Loucy (cell line): ENCODE measurements at regions not wholly inside any gene's neighbourhood (a gene's known extent, or its start where the extent isn't known, plus 50 kb on each side); places are given as distances from the start of the nearest gene placed in this dataset.

Source experiments
- H2AFZ ChIP-seq: fragments of 200-600 bp; sonication (generic); 2 replicates; pipeline ENCODE4 v1.6.0; 2016; ENCODE audit warnings: antibody characterized with exemption, mild to moderate bottlenecking, low read length, moderate library complexity
- H3F3A ChIP-seq: fragments of 200-600 bp; 2 replicates; pipeline ENCODE4 v1.6.0; 2016; ENCODE audit warnings: antibody characterized with exemption, low read depth, mild to moderate bottlenecking
- H3K27me3 ChIP-seq: fragments of 200-600 bp; sonication (generic); 2 replicates; pipeline ENCODE4 v1.6.1; 2014; ENCODE audit warnings: low read length, mild to moderate bottlenecking; ENCODE audit not compliant: insufficient read depth, poor library complexity, severe bottlenecking
- H3K36me3 ChIP-seq: fragments of 200-600 bp; sonication (generic); 2 replicates; pipeline ENCODE4 v1.6.1; 2016; ENCODE audit warnings: low read length; ENCODE audit not compliant: insufficient read depth
- H3K4me1 ChIP-seq: fragments of 200-600 bp; sonication (generic); 2 replicates; pipeline ENCODE4 v1.5.1; 2014; ENCODE audit warnings: low read length, mild to moderate bottlenecking; ENCODE audit not compliant: insufficient read depth, poor library complexity, severe bottlenecking
- H3K4me2 ChIP-seq: fragments of 200-600 bp; sonication (generic); 2 replicates; pipeline ENCODE4 v1.6.0; 2014; ENCODE audit warnings: antibody characterized with exemption, low read length, low read depth, mild to moderate bottlenecking; ENCODE audit not compliant: poor library complexity, severe bottlenecking
- H3K4me3 ChIP-seq: fragments of 200-600 bp; sonication (generic); 2 replicates; pipeline ENCODE4 v1.5.1; 2014; ENCODE audit warnings: low read length, mild to moderate bottlenecking, mixed read lengths; ENCODE audit not compliant: poor library complexity, severe bottlenecking
- H3K79me2 ChIP-seq: fragments of 200-600 bp; sonication (generic); 2 replicates; pipeline ENCODE4 v1.6.1; 2014; ENCODE audit warnings: low read length; ENCODE audit not compliant: insufficient read depth
- H3K9ac ChIP-seq: fragments of 200-600 bp; sonication (generic); 2 replicates; pipeline ENCODE4 v1.6.0; 2014; ENCODE audit warnings: mild to moderate bottlenecking, low read depth, low read length, moderate library complexity; ENCODE audit not compliant: poor library complexity, severe bottlenecking
- H3K9me2 ChIP-seq: fragments of 200-600 bp; sonication (generic); replicated peaks from 2 replicates; pipeline ENCODE4 v1.6.1; 2016; ENCODE audit warnings: low read depth, low read length, mixed read lengths
- H3K9me3 ChIP-seq: fragments of 200-600 bp; sonication (generic); 2 replicates; pipeline ENCODE4 v1.6.1; 2014; ENCODE audit warnings: mild to moderate bottlenecking, antibody characterized with exemption, low read length, low read depth; ENCODE audit not compliant: insufficient read depth
- H4K20me1 ChIP-seq: fragments of 200-600 bp; sonication (generic); 2 replicates; pipeline ENCODE4 v1.6.0; 2014; ENCODE audit warnings: antibody characterized with exemption, low read length, mild to moderate bottlenecking; ENCODE audit not compliant: insufficient read depth, poor library complexity, severe bottlenecking
- EZH2phosphoT487 ChIP-seq: fragments of 200-600 bp; IDR thresholded peaks from 2 replicates; pipeline ENCODE4 v1.6.1; 2018; ENCODE audit warnings: antibody characterized with exemption, mild to moderate bottlenecking, moderate library complexity, borderline replicate concordance
- TF ChIP-seq, protein P1 (sequence below): fragments of 200-600 bp; sonication (generic); conservative IDR thresholded peaks from 2 replicates; pipeline ENCODE4 v1.5.1; 2014; ENCODE audit warnings: mild to moderate bottlenecking, antibody characterized with exemption, low read length

DNA sequence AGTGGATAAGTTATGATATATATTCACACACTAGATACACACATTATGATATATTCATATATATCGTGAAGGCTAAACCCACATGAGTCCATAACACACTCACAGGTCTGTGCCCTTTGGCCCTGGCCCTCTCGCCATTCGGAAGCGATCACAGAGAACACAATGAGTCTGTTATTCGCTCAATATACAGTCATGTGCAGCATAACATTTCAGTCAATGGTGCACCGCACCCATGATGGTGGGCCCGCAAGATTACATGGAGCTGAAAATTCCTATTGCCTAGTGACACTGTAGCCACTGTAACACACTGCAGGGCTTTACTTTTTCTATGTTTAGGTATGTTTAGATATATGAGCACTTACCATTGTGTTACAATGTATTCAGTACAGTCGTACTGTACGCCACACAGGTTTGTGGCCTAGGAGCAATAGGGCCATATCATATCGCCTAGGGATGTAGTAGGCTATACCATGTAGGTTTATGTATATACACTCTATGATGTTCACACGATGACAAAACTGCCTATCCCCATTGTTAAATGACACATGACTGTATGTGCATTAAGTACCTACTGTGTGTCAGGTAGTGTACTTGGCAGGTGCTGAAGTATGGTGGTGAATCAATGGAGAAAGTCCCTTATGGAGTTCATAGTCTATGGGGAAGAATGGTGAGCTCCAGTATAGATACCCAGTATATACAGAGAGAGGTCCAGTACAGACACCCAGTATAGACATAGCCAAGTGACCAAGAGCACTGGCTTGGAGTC, 198.8 kb upstream of the KLF14 start:
- Histone ChIP-seq H3K4me1 (peaks cover 11% of the 10 kb centered on the region), H3K9me2 (no peaks in the 10 kb centered on the region), H3K9me3 (no peaks in the 10 kb centered on the region), H3F3A (no peaks in the 10 kb centered on the region), H3K27me3 (no peaks in the 10 kb centered on the region), H4K20me1 (no peaks in the 10 kb centered on the region), H3K36me3 (no peaks in the 10 kb centered on the region; the same call in 1 of the 2 replicates), H3K4me3 (no peak overlapping the region), H3K79me2 (no peaks in the 10 kb centered on the region), H2AFZ (no peak overlapping the region), H3K9ac (no peak overlapping the region), H3K4me2 (no peak overlapping the region)
- TF ChIP-seq, protein P1, sequence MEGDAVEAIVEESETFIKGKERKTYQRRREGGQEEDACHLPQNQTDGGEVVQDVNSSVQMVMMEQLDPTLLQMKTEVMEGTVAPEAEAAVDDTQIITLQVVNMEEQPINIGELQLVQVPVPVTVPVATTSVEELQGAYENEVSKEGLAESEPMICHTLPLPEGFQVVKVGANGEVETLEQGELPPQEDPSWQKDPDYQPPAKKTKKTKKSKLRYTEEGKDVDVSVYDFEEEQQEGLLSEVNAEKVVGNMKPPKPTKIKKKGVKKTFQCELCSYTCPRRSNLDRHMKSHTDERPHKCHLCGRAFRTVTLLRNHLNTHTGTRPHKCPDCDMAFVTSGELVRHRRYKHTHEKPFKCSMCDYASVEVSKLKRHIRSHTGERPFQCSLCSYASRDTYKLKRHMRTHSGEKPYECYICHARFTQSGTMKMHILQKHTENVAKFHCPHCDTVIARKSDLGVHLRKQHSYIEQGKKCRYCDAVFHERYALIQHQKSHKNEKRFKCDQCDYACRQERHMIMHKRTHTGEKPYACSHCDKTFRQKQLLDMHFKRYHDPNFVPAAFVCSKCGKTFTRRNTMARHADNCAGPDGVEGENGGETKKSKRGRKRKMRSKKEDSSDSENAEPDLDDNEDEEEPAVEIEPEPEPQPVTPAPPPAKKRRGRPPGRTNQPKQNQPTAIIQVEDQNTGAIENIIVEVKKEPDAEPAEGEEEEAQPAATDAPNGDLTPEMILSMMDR, result no peak
- TF ChIP-seq EZH2phosphoT487, result no peak

GRCh38 chr7:130933919-130934318, 199.9 kb upstream of the KLF14 start:
- H3K79me2 ChIP-seq, result no peaks in the 10 kb centered on the region
- TF ChIP-seq EZH2phosphoT487, result no peak
- H3K36me3 ChIP-seq, result no peaks in the 10 kb centered on the region; the same call in 1 of the 2 replicates
- peaks cover 6% of the 10 kb centered on the region for H3K4me1 ChIP-seq
- no peak overlapping the region for H3K4me2 ChIP-seq
- no peak overlapping the region for H2AFZ ChIP-seq
- H4K20me1 ChIP-seq, result no peaks in the 10 kb centered on the region
- H3K9ac ChIP-seq, result no peak overlapping the region
- H3K9me2 ChIP-seq, result no peaks in the 10 kb centered on the region
- no peaks in the 10 kb centered on the region for H3K27me3 ChIP-seq
- H3K4me3 ChIP-seq, result no peak overlapping the region
- H3K9me3 ChIP-seq, result no peaks in the 10 kb centered on the region
- H3F3A ChIP-seq, result no peaks in the 10 kb centered on the region

DNA sequence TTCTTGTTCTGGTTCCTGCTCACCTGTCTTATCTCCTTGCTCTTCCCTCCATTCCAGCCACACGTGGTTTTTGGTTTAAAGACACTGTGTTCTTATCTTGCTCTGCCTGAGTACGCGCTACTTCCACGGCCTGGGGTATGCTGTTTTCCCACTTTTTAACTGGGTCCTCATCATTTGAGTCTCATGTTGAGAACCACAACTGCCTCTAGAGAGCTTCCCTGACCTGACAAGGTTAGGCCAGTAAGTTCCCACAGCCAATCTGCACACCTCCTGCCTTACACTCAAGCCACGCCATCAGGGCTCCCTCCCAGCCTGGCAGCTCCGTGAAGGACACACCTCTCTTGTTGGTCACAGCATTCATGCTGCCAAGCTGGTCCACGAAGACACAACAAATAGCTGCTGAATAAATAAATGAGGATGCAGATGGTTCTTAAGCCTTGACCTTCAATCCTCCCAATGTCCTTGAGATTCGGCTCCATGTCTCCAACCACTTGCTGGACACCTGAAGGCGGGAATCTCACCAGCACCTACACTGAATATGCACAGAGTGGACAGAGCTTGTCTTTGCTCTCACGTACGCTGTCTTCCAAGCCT, 201.7 kb upstream of the KLF14 start:
- H3K9ac ChIP-seq, result no peak overlapping the region
- no peak overlapping the region for H2AFZ ChIP-seq
- H3K36me3 ChIP-seq, result no peaks in the 10 kb centered on the region; the same call in 1 of the 2 replicates
- H3K4me3 ChIP-seq, result no peak overlapping the region
- H3K9me3 ChIP-seq, result no peaks in the 10 kb centered on the region
- H3K4me1 ChIP-seq, result no peaks in the 10 kb centered on the region
- no peaks in the 10 kb centered on the region for H3K9me2 ChIP-seq
- TF ChIP-seq EZH2phosphoT487, result no peak
- TF ChIP-seq, protein P1, result no peak
- no peaks in the 10 kb centered on the region for H3K27me3 ChIP-seq
- H3K79me2 ChIP-seq, result 0 out of 2 replicates have a peak, but pooled peaks cover 5% of the 10 kb centered on the region
- no peaks in the 10 kb centered on the region for H3F3A ChIP-seq
- no peak overlapping the region for H3K4me2 ChIP-seq
- no peaks in the 10 kb centered on the region for H4K20me1 ChIP-seq
